ENCODE measurements at regions not wholly inside any gene's neighbourhood (a gene's known extent, or its start where the extent isn't known, plus 50 kb on each side); places are given as distances from the start of the nearest gene placed in this dataset.

DNA sequence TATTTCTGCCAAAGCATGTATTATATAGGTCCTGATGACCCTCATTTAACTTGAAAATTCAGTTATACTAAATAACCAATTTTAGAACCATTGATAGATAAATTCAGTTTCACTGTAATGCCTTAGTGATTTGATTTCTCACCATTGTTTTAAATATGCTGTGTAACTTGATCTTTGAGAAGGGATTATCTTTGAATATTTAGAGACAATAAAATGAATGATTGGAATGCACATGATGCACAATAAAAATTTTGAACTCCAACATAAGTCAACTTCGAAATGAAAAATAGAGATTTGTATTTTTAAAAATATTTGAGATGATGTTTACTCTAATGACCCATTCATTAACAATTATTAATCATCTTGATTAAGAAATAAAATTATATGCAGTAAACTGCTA, 654.5 kb downstream of the OLFM4 start:
- Histone ChIP-seq H3K27ac (ENCODE audit: insufficient read depth, low read depth, low read length) (no peak overlapping the region), H3K36me3 (ENCODE audit: control insufficient read depth in 2 of 2, extremely low read depth in 1 of 2, insufficient read depth in 2 of 2, low read length in 2 of 2) (no peaks in the 10 kb centered on the region), H3K9ac (replicated peaks; ENCODE audit: extremely low read depth, insufficient read depth, low read length) (no peak overlapping the region), H3K4me3 (replicated peaks in 1 of 3; ENCODE audit: insufficient read depth in 1 of 3, low read depth in 1 of 3, low read length in 3 of 3) (no peak overlapping the region), H2AFZ (ENCODE audit: low read depth, low read length) (no peak overlapping the region), H3K79me2 (ENCODE audit: control insufficient read depth, insufficient read depth, low read length) (no peaks in the 10 kb centered on the region), H3K4me1 (ENCODE audit: control insufficient read depth, extremely low read depth, insufficient read depth, low read length) (no peaks in the 10 kb centered on the region), H3K4me2 (ENCODE audit: insufficient read depth, low read length) (no peak overlapping the region), H3K9me1 (replicated peaks; ENCODE audit: control insufficient read depth, extremely low read depth, insufficient read depth, low read length) (no peaks in the 10 kb centered on the region), H3K27me3 (ENCODE audit: control insufficient read depth in 2 of 2, insufficient read depth in 2 of 2, low read length in 2 of 2) (no peaks in the 10 kb centered on the region), H3K9me3 (replicated peaks; ENCODE audit: control insufficient read depth, insufficient read depth, low read length) (peaks cover 3% of the 10 kb centered on the region), H4K20me1 (replicated peaks; ENCODE audit: control insufficient read depth, extremely low read depth, insufficient read depth, low read length) (no peaks in the 10 kb centered on the region)
- intact Hi-C loops (cut with micrococcal nuclease) (no loop called here), dilution Hi-C loops (cut with MboI; ENCODE audit: extremely low pct_ligation_motif_present, low sequenced_read_pairs) (no loop called here)
- DNase-seq (ENCODE audit: low read depth, low spot score), result no peak
- POLR2A ChIA-PET, result no interaction called here
- CTCF ChIA-PET, result no interaction called here
- FAIRE-seq, result no peak
- TF ChIP-seq JUN (IDR thresholded peaks at IDR 0.05; ENCODE audit: borderline replicate concordance, insufficient read depth, insufficient read length, low read depth) (no peak), MYC (IDR thresholded peaks at IDR 0.05; ENCODE audit: low read depth, low read length) (no peak), FOS (IDR thresholded peaks at IDR 0.05; ENCODE audit: borderline replicate concordance, insufficient read depth, low read length) (no peak), GATA2 (IDR thresholded peaks at IDR 0.05; ENCODE audit: insufficient read depth, insufficient read length, low read depth, low read length) (no peak), POLR2A (IDR thresholded peaks at IDR 0.05; ENCODE audit: low read depth, low read length) (no peak), EZH2 (IDR thresholded peaks at IDR 0.05; ENCODE audit: borderline replicate concordance, low read depth, low read length, severe bottlenecking) (no peak)
- TF ChIP-seq, protein P1, sequence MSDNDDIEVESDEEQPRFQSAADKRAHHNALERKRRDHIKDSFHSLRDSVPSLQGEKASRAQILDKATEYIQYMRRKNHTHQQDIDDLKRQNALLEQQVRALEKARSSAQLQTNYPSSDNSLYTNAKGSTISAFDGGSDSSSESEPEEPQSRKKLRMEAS (IDR thresholded peaks at IDR 0.05; ENCODE audit: insufficient read depth, insufficient read length), result no peak
- TF ChIP-seq, protein P2, sequence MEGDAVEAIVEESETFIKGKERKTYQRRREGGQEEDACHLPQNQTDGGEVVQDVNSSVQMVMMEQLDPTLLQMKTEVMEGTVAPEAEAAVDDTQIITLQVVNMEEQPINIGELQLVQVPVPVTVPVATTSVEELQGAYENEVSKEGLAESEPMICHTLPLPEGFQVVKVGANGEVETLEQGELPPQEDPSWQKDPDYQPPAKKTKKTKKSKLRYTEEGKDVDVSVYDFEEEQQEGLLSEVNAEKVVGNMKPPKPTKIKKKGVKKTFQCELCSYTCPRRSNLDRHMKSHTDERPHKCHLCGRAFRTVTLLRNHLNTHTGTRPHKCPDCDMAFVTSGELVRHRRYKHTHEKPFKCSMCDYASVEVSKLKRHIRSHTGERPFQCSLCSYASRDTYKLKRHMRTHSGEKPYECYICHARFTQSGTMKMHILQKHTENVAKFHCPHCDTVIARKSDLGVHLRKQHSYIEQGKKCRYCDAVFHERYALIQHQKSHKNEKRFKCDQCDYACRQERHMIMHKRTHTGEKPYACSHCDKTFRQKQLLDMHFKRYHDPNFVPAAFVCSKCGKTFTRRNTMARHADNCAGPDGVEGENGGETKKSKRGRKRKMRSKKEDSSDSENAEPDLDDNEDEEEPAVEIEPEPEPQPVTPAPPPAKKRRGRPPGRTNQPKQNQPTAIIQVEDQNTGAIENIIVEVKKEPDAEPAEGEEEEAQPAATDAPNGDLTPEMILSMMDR (IDR thresholded peaks at IDR 0.05; ENCODE audit: extremely low read depth in 1 of 2, insufficient read depth in 1 of 2, low read depth in 1 of 2, low read length in 2 of 2), result no peak
- BruUV-seq (replicated peaks), result no TSS peak
